ENCODE measurements at regions not wholly inside any gene's neighbourhood (a gene's known extent, or its start where the extent isn't known, plus 50 kb on each side); places are given as distances from the start of the nearest gene placed in this dataset.

DNA sequence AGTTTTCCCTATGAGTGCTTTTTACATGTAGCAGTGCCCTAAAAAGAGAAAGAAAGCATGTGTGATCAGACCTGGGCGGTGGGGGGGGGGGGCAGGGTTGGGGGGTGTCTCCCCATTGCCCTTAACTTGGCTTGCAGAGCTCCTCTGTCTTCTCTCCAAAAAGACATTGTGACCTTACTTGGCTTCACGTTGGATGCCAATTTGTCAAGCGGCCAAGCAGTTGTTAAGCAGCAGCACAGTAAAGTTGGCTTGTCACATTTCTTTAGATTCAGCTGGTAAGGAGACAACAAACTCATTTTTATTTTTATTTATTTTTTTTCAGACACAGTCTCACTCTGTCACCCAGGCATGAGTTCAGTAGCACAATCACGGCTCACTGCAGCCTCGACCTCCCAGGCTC lies 57.3 kb upstream of the ZNF157 start:
- Histone ChIP-seq H4K20me1 (ENCODE audit: control insufficient read depth, insufficient read depth, insufficient read length) (no peaks in the 10 kb centered on the region), H2BK5ac (ENCODE audit: insufficient read length, low read length) (no peak overlapping the region), H4K5ac (ENCODE audit: insufficient read length, low read depth, low read length) (no peak overlapping the region), H3K18ac (ENCODE audit: insufficient read length, low read depth, low read length) (no peak overlapping the region), H3K27me3 (ENCODE audit: insufficient read depth, low read length) (no peaks in the 10 kb centered on the region), H2BK120ac (ENCODE audit: low read depth, low read length, poor library complexity, severe bottlenecking) (no peak overlapping the region), H3K4me1 (ENCODE audit: insufficient read depth, low read length) (peaks cover 4% of the 10 kb centered on the region; the same call in 1 of the 2 replicates), H4K91ac (ENCODE audit: insufficient read length, low read depth, low read length) (no peak overlapping the region), H3K4me2 (ENCODE audit: insufficient read depth, insufficient read length, low read length) (no peak overlapping the region), H3K23ac (ENCODE audit: insufficient read length, low read depth, low read length) (no peak overlapping the region), H3K9ac (ENCODE audit: extremely low read depth, insufficient read length, low read length) (no peak overlapping the region), H3K79me1 (ENCODE audit: insufficient read depth, low read depth, low read length, poor library complexity, severe bottlenecking) (no peaks in the 10 kb centered on the region), H3T11ph (ENCODE audit: low read length) (no peak overlapping the region), H3K56ac (ENCODE audit: insufficient read length, low read depth, low read length) (no peak overlapping the region), H3K27ac (ENCODE audit: insufficient read length, low read depth, low read length) (no peak overlapping the region), H3K23me2 (ENCODE audit: insufficient read length, low read depth, low read length, poor library complexity, severe bottlenecking) (peaks cover 4% of the 10 kb centered on the region), H3K14ac (ENCODE audit: insufficient read depth, low read length) (no peak overlapping the region), H2AFZ (ENCODE audit: low read length) (no peak overlapping the region), H2AK5ac (ENCODE audit: insufficient read length, low read length) (no peak overlapping the region), H2BK12ac (ENCODE audit: insufficient read length, low read depth, low read length) (no peak overlapping the region), H4K8ac (replicated peaks; ENCODE audit: insufficient read length, low read depth, low read length) (no peak overlapping the region), H3K9me3 (ENCODE audit: control insufficient read depth, low read depth, low read length) (no peaks in the 10 kb centered on the region), H2BK15ac (ENCODE audit: low read depth, low read length) (no peak overlapping the region), H3K4ac (ENCODE audit: low read depth, low read length) (no peak overlapping the region), H2BK20ac (ENCODE audit: low read depth, low read length, poor library complexity, severe bottlenecking) (no peak overlapping the region), H3K79me2 (ENCODE audit: insufficient read depth, low read length) (no peaks in the 10 kb centered on the region)
- no peaks in the 10 kb centered on the region for H3K27me3 Mint-ChIP-seq (ENCODE audit: low read depth)
- DNase-seq: no peak
- H3K36me3 Mint-ChIP-seq (ENCODE audit: insufficient read depth in 1 of 3, low read depth in 3 of 3): peaks cover 0 to 4% (median 0%) of the 10 kb centered on the region in 3 experiments; a peak in 2 of 7 replicates
- no peak overlapping the region for H3K4me3 Mint-ChIP-seq
- H3K9me3 Mint-ChIP-seq: peaks cover 52 to 61% of the 10 kb centered on the region in 2 experiments
- H3K27ac Mint-ChIP-seq: peak overlapping the region in 1 of 3 experiments; percentile 76; a peak in 2 of 7 replicates
- WGBS (ENCODE audit: extremely low coverage, insufficient read length, low lambda C conversion rate): no CpG with 5 or more reads among the region's 5 CpGs
- H3K4me1 Mint-ChIP-seq: peaks cover 10 to 28% of the 10 kb centered on the region in 2 experiments
- TF ChIP-seq, protein P1, sequence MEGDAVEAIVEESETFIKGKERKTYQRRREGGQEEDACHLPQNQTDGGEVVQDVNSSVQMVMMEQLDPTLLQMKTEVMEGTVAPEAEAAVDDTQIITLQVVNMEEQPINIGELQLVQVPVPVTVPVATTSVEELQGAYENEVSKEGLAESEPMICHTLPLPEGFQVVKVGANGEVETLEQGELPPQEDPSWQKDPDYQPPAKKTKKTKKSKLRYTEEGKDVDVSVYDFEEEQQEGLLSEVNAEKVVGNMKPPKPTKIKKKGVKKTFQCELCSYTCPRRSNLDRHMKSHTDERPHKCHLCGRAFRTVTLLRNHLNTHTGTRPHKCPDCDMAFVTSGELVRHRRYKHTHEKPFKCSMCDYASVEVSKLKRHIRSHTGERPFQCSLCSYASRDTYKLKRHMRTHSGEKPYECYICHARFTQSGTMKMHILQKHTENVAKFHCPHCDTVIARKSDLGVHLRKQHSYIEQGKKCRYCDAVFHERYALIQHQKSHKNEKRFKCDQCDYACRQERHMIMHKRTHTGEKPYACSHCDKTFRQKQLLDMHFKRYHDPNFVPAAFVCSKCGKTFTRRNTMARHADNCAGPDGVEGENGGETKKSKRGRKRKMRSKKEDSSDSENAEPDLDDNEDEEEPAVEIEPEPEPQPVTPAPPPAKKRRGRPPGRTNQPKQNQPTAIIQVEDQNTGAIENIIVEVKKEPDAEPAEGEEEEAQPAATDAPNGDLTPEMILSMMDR (conservative IDR thresholded peaks at IDR 0.05): no peak

Data from H9 (cell line).